HG03520 (cell line): ENCODE measurements at regions not wholly inside any gene's neighbourhood (a gene's known extent, or its start where the extent isn't known, plus 50 kb on each side); places are given as distances from the start of the nearest gene placed in this dataset.
"Not testable (repeated sequence)": the region's sequence is repeated elsewhere in the genome, so short reads cannot be mapped to it uniquely, and the experiment has no call there.

Experiments used
- ATAC-seq: cut with Tn5 transposase; IDR thresholded peaks from one replicate; pipeline ENCODE4 v1.9.1; 2021; ENCODE audit warnings: mild to moderate bottlenecking, moderate library complexity; ENCODE audit not compliant: unreplicated experiment

- ATAC-seq: no peak
Measured at GRCh38 chr2:187002242-187002641, 153.3 kb upstream of the ZSWIM2 start.

- ATAC-seq: no peak
Measured at GRCh38 chr2:187001248-187001647, 152.3 kb upstream of the ZSWIM2 start.

GRCh38 chr2:186995092-186995491 lies 146.1 kb upstream of the ZSWIM2 start:
- no peak for ATAC-seq

- ATAC-seq: no peak
Measured at GRCh38 chr2:186992597-186992996, 143.6 kb upstream of the ZSWIM2 start.

GRCh38 chr2:186991766-186992417 lies 142.9 kb upstream of the ZSWIM2 start:
- ATAC-seq: no peak

- ATAC-seq: no peak
Measured at GRCh38 chr2:186984966-186985365, 136.0 kb upstream of the ZSWIM2 start.

- ATAC-seq: no peak
Measured at GRCh38 chr2:186984481-186984880, 135.5 kb upstream of the ZSWIM2 start.

- no peak for ATAC-seq
Measured at GRCh38 chr2:186980787-186981550, 132.0 kb upstream of the ZSWIM2 start.

GRCh38 chr2:186980117-186980442 lies 131.1 kb upstream of the ZSWIM2 start:
- ATAC-seq: no peak

GRCh38 chr2:186979439-186980116 lies 130.6 kb upstream of the ZSWIM2 start:
- ATAC-seq: no peak

- ATAC-seq: no peak
Measured at GRCh38 chr2:186977433-186978045, 128.6 kb upstream of the ZSWIM2 start.

GRCh38 chr2:186976329-186976728 lies 127.4 kb upstream of the ZSWIM2 start:
- ATAC-seq: no peak

- ATAC-seq: no peak
Measured at GRCh38 chr2:186972281-186972970, 123.5 kb upstream of the ZSWIM2 start.

- ATAC-seq: peak; percentile 96
Measured at GRCh38 chr2:186968277-186968676, 119.3 kb upstream of the ZSWIM2 start.

GRCh38 chr2:186966015-186966414 lies 117.0 kb upstream of the ZSWIM2 start:
- ATAC-seq: no peak

- no peak for ATAC-seq
Measured at GRCh38 chr2:186962085-186962747, 113.2 kb upstream of the ZSWIM2 start.

- not testable (repeated sequence) for ATAC-seq
Measured at GRCh38 chr2:186960241-186960640, 111.3 kb upstream of the ZSWIM2 start.

GRCh38 chr2:186959486-186959885 lies 110.5 kb upstream of the ZSWIM2 start:
- ATAC-seq: no peak

GRCh38 chr2:186950694-186951093 lies 101.7 kb upstream of the ZSWIM2 start:
- no peak for ATAC-seq

- ATAC-seq: no peak
Measured at GRCh38 chr2:186949726-186950256, 100.8 kb upstream of the ZSWIM2 start.
